Neural progenitor cell (in vitro differentiated cells): ENCODE measurements at regions not wholly inside any gene's neighbourhood (a gene's known extent, or its start where the extent isn't known, plus 50 kb on each side); places are given as distances from the start of the nearest gene placed in this dataset.

ENCODE experiments used
- DNase-seq: peaks from one replicate; pipeline ENCODE4 v3.0.0-alpha.2; 2016; ENCODE audit warnings: low spot score
- H2AFZ ChIP-seq: fragments of 200-600 bp; sonication (generic); replicated peaks from 2 replicates; pipeline ENCODE4 v1.6.1; 2016; ENCODE audit warnings: antibody characterized with exemption
- H3F3A ChIP-seq: fragments of 200-600 bp; sonication (generic); 2 replicates; pipeline ENCODE4 v1.6.1; 2016; ENCODE audit warnings: antibody characterized with exemption, low read depth
- H3K27ac ChIP-seq: fragments of 200-600 bp; sonication (generic); 2 replicates; pipeline ENCODE4 v1.5.1; 2016; ENCODE audit warnings: mild to moderate bottlenecking
- H3K27me3 ChIP-seq: fragments of 200-600 bp; sonication (generic); 2 replicates; pipeline ENCODE4 v1.6.1; 2016; ENCODE audit warnings: mild to moderate bottlenecking, moderate library complexity
- H3K36me3 ChIP-seq: fragments of 200-600 bp; sonication (generic); 2 replicates; pipeline ENCODE4 v1.5.1; 2016
- H3K4me1 ChIP-seq: fragments of 200-600 bp; sonication (generic); 2 replicates; pipeline ENCODE4 v1.6.1; 2016; ENCODE audit warnings: mixed run types
- H3K4me2 ChIP-seq: fragments of 200-600 bp; sonication (generic); 2 replicates; pipeline ENCODE4 v1.6.1; 2016
- H3K4me3 ChIP-seq: fragments of 200-600 bp; sonication (generic); 2 replicates; pipeline ENCODE4 v1.5.1; 2016
- H3K79me2 ChIP-seq: fragments of 200-600 bp; sonication (generic); 2 replicates; pipeline ENCODE4 v1.6.1; 2016; ENCODE audit warnings: low read depth
- H3K9ac ChIP-seq: fragments of 200-600 bp; sonication (generic); 2 replicates; pipeline ENCODE4 v1.6.1; 2016
- H3K9me3 ChIP-seq: fragments of 200-600 bp; sonication (generic); 2 replicates; pipeline ENCODE4 v1.5.1; 2016; ENCODE audit warnings: low read depth
- H4K20me1 ChIP-seq: fragments of 200-600 bp; sonication (generic); 2 replicates; pipeline ENCODE4 v1.6.1; 2016; ENCODE audit warnings: low read depth
- H3K27ac Mint-ChIP-seq: 3 replicates; pipeline ENCODE4 v1.8.0; 2021; ENCODE audit warnings: mixed read lengths
- H3K27me3 Mint-ChIP-seq: 2 replicates; pipeline ENCODE4 v1.8.0; 2022; ENCODE audit warnings: low read depth, mild to moderate bottlenecking, inconsistent platforms, moderate library complexity, mixed read lengths; ENCODE audit not compliant: insufficient read depth
- H3K36me3 Mint-ChIP-seq: 3 replicates; pipeline ENCODE4 v1.8.0; 2021; ENCODE audit warnings: mixed read lengths
- H3K4me1 Mint-ChIP-seq: 3 replicates; pipeline ENCODE4 v1.8.0; 2021; ENCODE audit warnings: mixed read lengths
- H3K4me3 Mint-ChIP-seq: 3 replicates; pipeline ENCODE4 v1.8.0; 2021; ENCODE audit warnings: mild to moderate bottlenecking, moderate library complexity, mixed read lengths
- H3K9me3 Mint-ChIP-seq: 3 replicates; pipeline ENCODE4 v1.8.0; 2020; ENCODE audit warnings: mixed read lengths
- EZH2 ChIP-seq: fragments of 200-600 bp; sonication (generic); IDR thresholded peaks from 2 replicates; pipeline ENCODE4 v1.6.1; 2017; ENCODE audit warnings: antibody characterized with exemption, mild to moderate bottlenecking, moderate library complexity
- EZH2phosphoT487 ChIP-seq: fragments of 200-600 bp; sonication (generic); IDR thresholded peaks from 2 replicates; pipeline ENCODE4 v1.6.1; 2017; ENCODE audit warnings: antibody characterized with exemption
- TF ChIP-seq, protein P1 (sequence below): fragments of 200-600 bp; sonication (generic); IDR thresholded peaks from 2 replicates; pipeline ENCODE4 v1.5.1; 2017; ENCODE audit warnings: antibody characterized with exemption, mild to moderate bottlenecking

DNA sequence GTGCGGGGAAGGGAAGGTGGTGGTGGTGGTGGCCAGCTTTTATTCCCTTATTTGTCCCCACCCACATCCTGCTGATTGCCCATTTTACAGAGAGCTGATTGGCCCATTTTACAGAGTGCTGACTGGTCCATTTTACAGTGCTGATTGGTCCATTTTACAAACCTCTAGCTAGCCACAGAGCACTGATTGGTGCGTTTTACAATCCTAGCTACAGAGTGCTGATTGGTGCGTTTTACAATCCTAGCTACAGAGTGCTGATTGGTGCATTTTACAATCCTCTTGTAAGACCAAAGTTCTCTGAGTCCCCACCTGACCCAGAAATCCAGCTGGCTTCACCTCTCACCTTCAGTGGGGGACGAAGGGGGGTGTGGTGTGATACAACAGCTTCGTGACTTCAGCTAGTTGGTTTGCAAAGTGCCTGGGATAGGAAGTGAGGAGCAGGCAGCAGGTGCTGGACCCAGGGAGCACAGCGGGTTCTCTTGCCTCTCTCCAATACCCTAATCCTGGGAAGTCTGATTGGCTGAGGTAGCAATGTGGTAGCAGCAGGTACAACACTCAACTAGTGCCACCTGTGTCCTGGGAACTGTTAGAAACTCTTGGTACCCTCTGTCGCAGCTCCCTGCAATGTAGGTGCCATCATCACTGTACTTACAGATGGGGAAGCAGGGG, 92.1 kb downstream of the BARX1 start:
- Mint-ChIP-seq H3K4me1 (peaks cover 11% of the 10 kb centered on the region), H3K9me3 (no peaks in the 10 kb centered on the region)

DNA sequence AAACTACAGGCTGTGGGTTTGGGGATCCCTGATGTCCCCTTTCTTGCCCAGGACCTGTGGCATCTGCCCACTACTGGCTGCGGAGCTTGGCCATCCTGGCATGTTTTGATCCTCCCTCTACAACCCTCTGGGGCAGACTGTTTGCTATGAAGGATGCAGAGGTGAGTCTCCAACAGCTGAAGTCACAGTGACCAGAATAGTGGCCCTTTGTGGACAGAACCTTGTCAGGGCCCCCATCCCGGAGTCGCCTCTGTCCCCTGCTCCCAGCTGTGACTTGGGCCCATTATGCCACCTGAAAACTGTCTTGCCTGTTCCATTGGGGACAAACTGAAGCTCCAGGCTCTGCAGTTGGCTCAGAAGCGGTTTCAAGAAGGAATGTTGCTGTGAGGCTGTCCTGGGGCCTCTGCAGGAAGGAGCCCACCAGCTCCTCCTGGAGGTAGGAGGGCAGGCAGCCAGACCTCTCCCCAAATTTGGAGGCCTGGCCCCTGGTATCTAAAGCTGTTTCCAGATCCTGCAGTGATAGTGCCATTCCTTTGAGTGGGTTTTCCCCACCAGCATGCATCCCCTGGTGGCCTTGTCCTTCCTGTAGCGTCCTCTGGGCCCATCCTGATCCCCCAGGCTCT, 93.3 kb downstream of the BARX1 start:
- Histone ChIP-seq H3K4me1 (peaks cover 10% of the 10 kb centered on the region), H3K9ac (no peak overlapping the region), H3K9me3 (no peaks in the 10 kb centered on the region), H2AFZ (no peak overlapping the region), H3K79me2 (no peaks in the 10 kb centered on the region), H3F3A (peaks cover 2% of the 10 kb centered on the region), H3K4me3 (no peak overlapping the region), H3K4me2 (no peak overlapping the region), H3K27me3 (no peaks in the 10 kb centered on the region), H3K36me3 (no peaks in the 10 kb centered on the region), H3K27ac (no peak overlapping the region), H4K20me1 (no peaks in the 10 kb centered on the region)
- H3K4me1 Mint-ChIP-seq: peaks cover 19% of the 10 kb centered on the region
- peaks cover 3% of the 10 kb centered on the region for H3K27me3 Mint-ChIP-seq
- H3K36me3 Mint-ChIP-seq: no peaks in the 10 kb centered on the region
- TF ChIP-seq, protein P1, sequence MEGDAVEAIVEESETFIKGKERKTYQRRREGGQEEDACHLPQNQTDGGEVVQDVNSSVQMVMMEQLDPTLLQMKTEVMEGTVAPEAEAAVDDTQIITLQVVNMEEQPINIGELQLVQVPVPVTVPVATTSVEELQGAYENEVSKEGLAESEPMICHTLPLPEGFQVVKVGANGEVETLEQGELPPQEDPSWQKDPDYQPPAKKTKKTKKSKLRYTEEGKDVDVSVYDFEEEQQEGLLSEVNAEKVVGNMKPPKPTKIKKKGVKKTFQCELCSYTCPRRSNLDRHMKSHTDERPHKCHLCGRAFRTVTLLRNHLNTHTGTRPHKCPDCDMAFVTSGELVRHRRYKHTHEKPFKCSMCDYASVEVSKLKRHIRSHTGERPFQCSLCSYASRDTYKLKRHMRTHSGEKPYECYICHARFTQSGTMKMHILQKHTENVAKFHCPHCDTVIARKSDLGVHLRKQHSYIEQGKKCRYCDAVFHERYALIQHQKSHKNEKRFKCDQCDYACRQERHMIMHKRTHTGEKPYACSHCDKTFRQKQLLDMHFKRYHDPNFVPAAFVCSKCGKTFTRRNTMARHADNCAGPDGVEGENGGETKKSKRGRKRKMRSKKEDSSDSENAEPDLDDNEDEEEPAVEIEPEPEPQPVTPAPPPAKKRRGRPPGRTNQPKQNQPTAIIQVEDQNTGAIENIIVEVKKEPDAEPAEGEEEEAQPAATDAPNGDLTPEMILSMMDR: peak; percentile 29
- TF ChIP-seq EZH2phosphoT487: no peak
- no peak overlapping the region for H3K27ac Mint-ChIP-seq
- no peaks in the 10 kb centered on the region for H3K9me3 Mint-ChIP-seq
- peak; percentile 34 for DNase-seq
- no peak overlapping the region for H3K4me3 Mint-ChIP-seq

More for the DNA sequence above, 92.1 kb downstream of the BARX1 start:
- Histone ChIP-seq H3F3A (no peaks in the 10 kb centered on the region), H4K20me1 (no peaks in the 10 kb centered on the region), H2AFZ (no peak overlapping the region), H3K9ac (no peak overlapping the region), H3K4me3 (no peak overlapping the region), H3K9me3 (no peaks in the 10 kb centered on the region), H3K4me1 (peaks cover 9% of the 10 kb centered on the region), H3K4me2 (no peak overlapping the region), H3K27me3 (no peaks in the 10 kb centered on the region), H3K79me2 (no peaks in the 10 kb centered on the region), H3K36me3 (no peaks in the 10 kb centered on the region), H3K27ac (no peak overlapping the region)
- Mint-ChIP-seq H3K36me3 (no peaks in the 10 kb centered on the region), H3K27me3 (peaks cover 3% of the 10 kb centered on the region), H3K4me3 (no peak overlapping the region), H3K27ac (no peak overlapping the region)
- DNase-seq: no peak
- no peak for TF ChIP-seq EZH2phosphoT487
- no peak for TF ChIP-seq EZH2
- TF ChIP-seq, protein P1: no peak

DNA sequence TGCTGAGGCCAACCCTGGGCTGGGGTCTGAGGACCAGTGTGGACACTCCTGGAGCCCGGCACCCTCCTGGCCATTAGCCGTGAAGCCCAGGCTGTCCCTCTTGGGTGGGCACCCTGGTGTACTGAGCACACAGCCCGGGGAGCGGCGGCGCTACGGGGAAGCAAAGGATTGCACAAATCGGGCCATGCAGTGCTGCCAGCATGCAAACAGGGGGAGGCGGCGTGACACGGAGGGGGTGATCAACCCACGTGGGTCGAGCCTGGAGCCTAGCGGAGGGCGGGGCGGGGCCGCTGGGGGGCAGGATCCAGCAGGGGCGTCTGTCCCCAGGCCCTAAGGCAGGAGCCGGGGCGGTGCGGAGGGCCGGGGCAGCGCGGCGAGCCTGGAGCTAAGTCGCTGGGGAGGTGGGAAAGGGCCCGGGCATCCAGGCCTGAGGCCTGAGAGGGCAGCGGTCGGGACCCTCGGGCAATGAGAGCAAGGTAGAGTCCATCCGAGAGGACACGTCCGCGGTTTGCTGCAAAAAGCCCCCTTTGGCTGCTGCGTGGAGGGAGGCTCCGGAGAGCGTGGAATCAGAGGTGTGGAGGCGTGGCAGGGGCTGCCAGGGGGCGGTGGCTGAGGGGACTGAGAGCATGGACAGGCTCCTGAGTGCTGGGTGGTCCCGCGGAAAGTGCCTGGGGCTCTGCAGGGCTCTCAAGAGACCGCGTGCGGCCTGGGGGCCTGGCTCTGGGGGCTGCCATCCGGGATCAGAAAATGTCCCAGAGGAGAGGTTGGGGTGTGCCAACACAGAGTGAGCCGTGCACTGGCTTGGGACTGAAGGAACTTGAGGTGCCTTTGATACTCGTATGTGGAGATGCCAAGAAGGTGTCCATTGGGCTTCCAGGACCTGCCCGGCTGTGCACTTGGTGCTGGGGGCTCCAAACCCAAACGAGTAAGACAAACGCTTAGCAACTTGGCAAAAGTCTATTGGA, 94.2 kb downstream of the BARX1 start:
- peaks cover 19% of the 10 kb centered on the region for H3K4me1 ChIP-seq
- H3K4me3 ChIP-seq: no peak overlapping the region
- no peak overlapping the region for H3K27ac ChIP-seq
- TF ChIP-seq EZH2phosphoT487 (no peak), EZH2 (no peak)
- TF ChIP-seq, protein P1: no peak
- no peaks in the 10 kb centered on the region for H3K36me3 Mint-ChIP-seq
- DNase-seq: no peak
- peaks cover 3% of the 10 kb centered on the region for H3K27me3 Mint-ChIP-seq
- H3K9ac ChIP-seq: no peak overlapping the region
- H3F3A ChIP-seq: peaks cover 10% of the 10 kb centered on the region
- no peaks in the 10 kb centered on the region for H3K27me3 ChIP-seq
- no peaks in the 10 kb centered on the region for H3K9me3 Mint-ChIP-seq
- no peak overlapping the region for H3K27ac Mint-ChIP-seq
- H4K20me1 ChIP-seq: no peaks in the 10 kb centered on the region
- peaks cover 26% of the 10 kb centered on the region for H3K4me1 Mint-ChIP-seq
- no peak overlapping the region for H3K4me3 Mint-ChIP-seq
- H3K9me3 ChIP-seq: no peaks in the 10 kb centered on the region
- H3K79me2 ChIP-seq: no peaks in the 10 kb centered on the region
- H2AFZ ChIP-seq: no peak overlapping the region
- H3K4me2 ChIP-seq: no peak overlapping the region
- H3K36me3 ChIP-seq: no peaks in the 10 kb centered on the region
